ENCODE measurements at regions not wholly inside any gene's neighbourhood (a gene's known extent, or its start where the extent isn't known, plus 50 kb on each side); places are given as distances from the start of the nearest gene placed in this dataset.

DNA sequence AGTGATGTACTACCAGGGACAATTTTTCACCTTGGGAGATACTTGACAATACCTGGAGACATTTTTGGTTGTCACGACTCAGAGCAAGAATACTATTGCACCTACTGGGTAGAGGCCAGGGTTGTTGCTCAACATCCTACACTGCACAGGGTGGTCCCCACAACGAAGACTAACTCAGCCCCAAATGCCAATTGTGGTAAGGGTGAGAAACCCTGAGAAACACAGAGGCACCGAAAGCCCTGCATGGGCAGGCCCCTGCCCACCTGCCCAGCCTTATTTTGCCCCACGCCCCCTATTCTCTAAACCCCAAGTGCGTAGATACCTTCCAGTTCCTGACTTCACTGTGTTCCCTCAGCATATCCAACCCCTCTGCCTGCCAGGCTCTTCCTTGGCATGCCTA lies 163.1 kb upstream of the PKDCC start:
- no peak for TF ChIP-seq POLR2A (IDR thresholded peaks at IDR 0.05)
- TF ChIP-seq, protein P1, sequence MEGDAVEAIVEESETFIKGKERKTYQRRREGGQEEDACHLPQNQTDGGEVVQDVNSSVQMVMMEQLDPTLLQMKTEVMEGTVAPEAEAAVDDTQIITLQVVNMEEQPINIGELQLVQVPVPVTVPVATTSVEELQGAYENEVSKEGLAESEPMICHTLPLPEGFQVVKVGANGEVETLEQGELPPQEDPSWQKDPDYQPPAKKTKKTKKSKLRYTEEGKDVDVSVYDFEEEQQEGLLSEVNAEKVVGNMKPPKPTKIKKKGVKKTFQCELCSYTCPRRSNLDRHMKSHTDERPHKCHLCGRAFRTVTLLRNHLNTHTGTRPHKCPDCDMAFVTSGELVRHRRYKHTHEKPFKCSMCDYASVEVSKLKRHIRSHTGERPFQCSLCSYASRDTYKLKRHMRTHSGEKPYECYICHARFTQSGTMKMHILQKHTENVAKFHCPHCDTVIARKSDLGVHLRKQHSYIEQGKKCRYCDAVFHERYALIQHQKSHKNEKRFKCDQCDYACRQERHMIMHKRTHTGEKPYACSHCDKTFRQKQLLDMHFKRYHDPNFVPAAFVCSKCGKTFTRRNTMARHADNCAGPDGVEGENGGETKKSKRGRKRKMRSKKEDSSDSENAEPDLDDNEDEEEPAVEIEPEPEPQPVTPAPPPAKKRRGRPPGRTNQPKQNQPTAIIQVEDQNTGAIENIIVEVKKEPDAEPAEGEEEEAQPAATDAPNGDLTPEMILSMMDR (IDR thresholded peaks at IDR 0.05) = no peak
